GM12878 (cell line): ENCODE measurements at regions not wholly inside any gene's neighbourhood (a gene's known extent, or its start where the extent isn't known, plus 50 kb on each side); places are given as distances from the start of the nearest gene placed in this dataset.

ENCODE experiments used
- BHLHE40 ChIP-seq, 2 experiments: fragments of 450-650 bp in 1 of 2; IDR thresholded peaks; 2 replicates each; pipeline ENCODE4 v1.6.1; 2011 to 2017; ENCODE audit warnings: low read depth in 2 of 2, borderline replicate concordance in 1 of 2, improper control_type of control experiment in 1 of 2, low read length in 1 of 2, mild to moderate bottlenecking in 1 of 2
- CBFB ChIP-seq: IDR thresholded peaks from 2 replicates; pipeline ENCODE4 v1.6.1; 2016; ENCODE audit warnings: antibody characterized with exemption, low read depth
- ETV6 ChIP-seq, 2 experiments: fragments of 450-650 bp in 1 of 2; IDR thresholded peaks in 1 of 2; conservative IDR thresholded peaks in 1 of 2; 2 replicates each; pipeline ENCODE4 v1.6.1; 2014; ENCODE audit warnings: antibody characterized with exemption in 1 of 2, borderline replicate concordance in 1 of 2, low read depth in 1 of 2, mild to moderate bottlenecking in 1 of 2, moderate library complexity in 1 of 2
- GATAD2B ChIP-seq: fragments of 450-650 bp; conservative IDR thresholded peaks from 2 replicates; pipeline ENCODE4 v1.6.1; 2017; ENCODE audit warnings: low read depth, mild to moderate bottlenecking, moderate library complexity
- MAX ChIP-seq: IDR thresholded peaks from 2 replicates; pipeline ENCODE4 v1.6.1; 2012; ENCODE audit warnings: low read depth, low read length, improper control_type of control experiment
- MTA2 ChIP-seq: fragments of 450-650 bp; IDR thresholded peaks from 2 replicates; pipeline ENCODE4 v1.6.1; 2016; ENCODE audit warnings: low read depth, mild to moderate bottlenecking, moderate library complexity
- MXI1 ChIP-seq: fragments of 150-350 bp; IDR thresholded peaks from 2 replicates; pipeline ENCODE4 v1.6.1; 2011; ENCODE audit warnings: low read depth, mild to moderate bottlenecking, inconsistent platforms, low read length, improper control_type of control experiment
- POLR2A ChIP-seq: IDR thresholded peaks from 2 replicates; pipeline ENCODE4 v1.6.1; 2011; ENCODE audit warnings: low read depth, mild to moderate bottlenecking, low read length
- RAD21 ChIP-seq: IDR thresholded peaks from 2 replicates; pipeline ENCODE4 v1.6.1; 2011; ENCODE audit warnings: mild to moderate bottlenecking, low read depth, low read length, moderate library complexity; ENCODE audit not compliant: insufficient read depth
- STAT1 ChIP-seq: fragments of 450-650 bp; conservative IDR thresholded peaks from 2 replicates; pipeline ENCODE4 v1.6.1; 2014; ENCODE audit warnings: antibody characterized with exemption, mild to moderate bottlenecking
- TBL1XR1 ChIP-seq: IDR thresholded peaks from 2 replicates; pipeline ENCODE4 v1.6.1; 2012; ENCODE audit warnings: low read depth, low read length, improper control_type of control experiment
- TF ChIP-seq, protein P1 (sequence below): IDR thresholded peaks from 2 replicates; pipeline ENCODE4 v1.6.1; 2012; ENCODE audit warnings: improper control_type of control experiment, low read depth, low read length; ENCODE audit not compliant: insufficient replicate concordance
- TF ChIP-seq, protein P2 (sequence below), 3 experiments: IDR thresholded peaks in 2 of 3; conservative IDR thresholded peaks in 1 of 3; 2 replicates each; pipeline ENCODE4 v1.5.1; 2011; ENCODE audit warnings: low read depth in 3 of 3, low read length in 3 of 3, mild to moderate bottlenecking in 3 of 3, control low read depth in 2 of 3, moderate library complexity in 2 of 3, inconsistent platforms in 1 of 3, mixed read lengths in 1 of 3; ENCODE audit not compliant: control insufficient read depth in 2 of 3, insufficient read depth in 1 of 3; ENCODE audit errors: extremely low read depth in 1 of 3

DNA sequence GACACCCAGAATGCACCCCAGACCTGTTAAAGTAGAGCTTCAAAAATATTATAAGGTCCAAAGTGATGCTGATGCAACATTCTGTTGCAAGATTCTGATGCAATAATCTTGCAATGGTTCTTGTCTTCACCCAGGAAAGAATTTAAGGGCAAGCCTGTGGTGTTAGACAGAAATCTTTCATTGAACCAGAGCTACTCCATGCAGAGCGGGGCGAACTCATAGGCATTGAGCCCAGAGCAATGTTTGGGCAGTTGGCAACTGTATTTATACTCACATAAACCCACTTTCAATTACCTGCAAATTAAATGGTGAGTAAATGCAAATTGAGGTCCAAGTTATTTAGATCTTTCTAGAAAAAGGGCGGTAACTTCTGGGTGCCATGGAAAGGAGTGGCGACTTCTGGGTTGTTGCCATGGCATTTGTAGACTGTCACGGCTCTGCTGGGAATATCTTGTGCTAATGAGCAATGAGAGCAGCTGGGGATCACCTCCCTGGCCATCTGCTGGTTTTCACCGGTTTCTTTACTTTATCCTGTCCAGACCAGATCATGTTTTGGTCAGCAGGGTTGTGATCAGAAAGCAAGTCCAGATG, 163.4 kb downstream of the ICE1 start:
- TF ChIP-seq BHLHE40 (IDR thresholded peaks at IDR 0.05; ENCODE audit: borderline replicate concordance in 1 of 2, low read depth in 2 of 2, low read length in 1 of 2), result no peak
- no peak for TF ChIP-seq MAX
- no peak for TF ChIP-seq STAT1
- TF ChIP-seq, protein P1, sequence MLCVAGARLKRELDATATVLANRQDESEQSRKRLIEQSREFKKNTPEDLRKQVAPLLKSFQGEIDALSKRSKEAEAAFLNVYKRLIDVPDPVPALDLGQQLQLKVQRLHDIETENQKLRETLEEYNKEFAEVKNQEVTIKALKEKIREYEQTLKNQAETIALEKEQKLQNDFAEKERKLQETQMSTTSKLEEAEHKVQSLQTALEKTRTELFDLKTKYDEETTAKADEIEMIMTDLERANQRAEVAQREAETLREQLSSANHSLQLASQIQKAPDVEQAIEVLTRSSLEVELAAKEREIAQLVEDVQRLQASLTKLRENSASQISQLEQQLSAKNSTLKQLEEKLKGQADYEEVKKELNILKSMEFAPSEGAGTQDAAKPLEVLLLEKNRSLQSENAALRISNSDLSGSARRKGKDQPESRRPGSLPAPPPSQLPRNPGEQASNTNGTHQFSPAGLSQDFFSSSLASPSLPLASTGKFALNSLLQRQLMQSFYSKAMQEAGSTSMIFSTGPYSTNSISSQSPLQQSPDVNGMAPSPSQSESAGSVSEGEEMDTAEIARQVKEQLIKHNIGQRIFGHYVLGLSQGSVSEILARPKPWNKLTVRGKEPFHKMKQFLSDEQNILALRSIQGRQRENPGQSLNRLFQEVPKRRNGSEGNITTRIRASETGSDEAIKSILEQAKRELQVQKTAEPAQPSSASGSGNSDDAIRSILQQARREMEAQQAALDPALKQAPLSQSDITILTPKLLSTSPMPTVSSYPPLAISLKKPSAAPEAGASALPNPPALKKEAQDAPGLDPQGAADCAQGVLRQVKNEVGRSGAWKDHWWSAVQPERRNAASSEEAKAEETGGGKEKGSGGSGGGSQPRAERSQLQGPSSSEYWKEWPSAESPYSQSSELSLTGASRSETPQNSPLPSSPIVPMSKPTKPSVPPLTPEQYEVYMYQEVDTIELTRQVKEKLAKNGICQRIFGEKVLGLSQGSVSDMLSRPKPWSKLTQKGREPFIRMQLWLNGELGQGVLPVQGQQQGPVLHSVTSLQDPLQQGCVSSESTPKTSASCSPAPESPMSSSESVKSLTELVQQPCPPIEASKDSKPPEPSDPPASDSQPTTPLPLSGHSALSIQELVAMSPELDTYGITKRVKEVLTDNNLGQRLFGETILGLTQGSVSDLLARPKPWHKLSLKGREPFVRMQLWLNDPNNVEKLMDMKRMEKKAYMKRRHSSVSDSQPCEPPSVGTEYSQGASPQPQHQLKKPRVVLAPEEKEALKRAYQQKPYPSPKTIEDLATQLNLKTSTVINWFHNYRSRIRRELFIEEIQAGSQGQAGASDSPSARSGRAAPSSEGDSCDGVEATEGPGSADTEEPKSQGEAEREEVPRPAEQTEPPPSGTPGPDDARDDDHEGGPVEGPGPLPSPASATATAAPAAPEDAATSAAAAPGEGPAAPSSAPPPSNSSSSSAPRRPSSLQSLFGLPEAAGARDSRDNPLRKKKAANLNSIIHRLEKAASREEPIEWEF, result no peak
- no peak for TF ChIP-seq MXI1
- no peak for TF ChIP-seq MTA2
- no peak for TF ChIP-seq ETV6 (conservative IDR thresholded peaks at IDR 0.05 in 1 of 2, IDR thresholded peaks at IDR 0.05 in 1 of 2; ENCODE audit: borderline replicate concordance in 1 of 2, low read depth in 1 of 2)
- TF ChIP-seq RAD21, result no peak
- no peak for TF ChIP-seq TBL1XR1
- TF ChIP-seq, protein P2, sequence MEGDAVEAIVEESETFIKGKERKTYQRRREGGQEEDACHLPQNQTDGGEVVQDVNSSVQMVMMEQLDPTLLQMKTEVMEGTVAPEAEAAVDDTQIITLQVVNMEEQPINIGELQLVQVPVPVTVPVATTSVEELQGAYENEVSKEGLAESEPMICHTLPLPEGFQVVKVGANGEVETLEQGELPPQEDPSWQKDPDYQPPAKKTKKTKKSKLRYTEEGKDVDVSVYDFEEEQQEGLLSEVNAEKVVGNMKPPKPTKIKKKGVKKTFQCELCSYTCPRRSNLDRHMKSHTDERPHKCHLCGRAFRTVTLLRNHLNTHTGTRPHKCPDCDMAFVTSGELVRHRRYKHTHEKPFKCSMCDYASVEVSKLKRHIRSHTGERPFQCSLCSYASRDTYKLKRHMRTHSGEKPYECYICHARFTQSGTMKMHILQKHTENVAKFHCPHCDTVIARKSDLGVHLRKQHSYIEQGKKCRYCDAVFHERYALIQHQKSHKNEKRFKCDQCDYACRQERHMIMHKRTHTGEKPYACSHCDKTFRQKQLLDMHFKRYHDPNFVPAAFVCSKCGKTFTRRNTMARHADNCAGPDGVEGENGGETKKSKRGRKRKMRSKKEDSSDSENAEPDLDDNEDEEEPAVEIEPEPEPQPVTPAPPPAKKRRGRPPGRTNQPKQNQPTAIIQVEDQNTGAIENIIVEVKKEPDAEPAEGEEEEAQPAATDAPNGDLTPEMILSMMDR (IDR thresholded peaks at IDR 0.05 in 2 of 3, conservative IDR thresholded peaks at IDR 0.05 in 1 of 3; ENCODE audit: control insufficient read depth in 2 of 3, extremely low read depth in 1 of 3, insufficient read depth in 1 of 3, low read depth in 3 of 3, low read length in 3 of 3), result no peak
- no peak for TF ChIP-seq GATAD2B
- no peak for TF ChIP-seq POLR2A
- TF ChIP-seq CBFB, result no peak
